ENCODE measurements at regions not wholly inside any gene's neighbourhood (a gene's known extent, or its start where the extent isn't known, plus 50 kb on each side); places are given as distances from the start of the nearest gene placed in this dataset.

DNA sequence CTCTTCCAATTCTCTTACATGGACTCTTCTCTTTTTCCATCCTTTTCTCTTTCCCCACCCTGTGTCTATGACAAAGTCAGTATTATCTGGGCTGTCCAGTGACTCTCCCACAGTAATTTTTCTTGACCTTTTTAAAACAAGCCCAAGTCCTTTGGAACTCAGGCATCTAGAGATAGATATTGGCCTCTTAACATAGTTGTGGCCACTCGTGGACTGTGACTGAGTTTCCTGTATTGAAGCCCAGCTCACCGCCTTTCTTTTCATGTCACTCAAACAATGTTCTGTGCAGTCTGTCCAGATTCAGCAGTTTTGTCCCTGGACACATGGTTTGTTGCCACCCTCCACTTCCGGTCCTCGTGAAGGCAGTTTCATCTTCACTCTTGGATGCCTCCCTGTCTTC is 110.9 kb upstream of the CDC14C start (continued):
- no peak for TF ChIP-seq FOSB (CRISPR knock-in tag; IDR thresholded peaks at IDR 0.05)
- TF ChIP-seq SMC3 (IDR thresholded peaks at IDR 0.05) = no peak
- TF ChIP-seq, protein P1, sequence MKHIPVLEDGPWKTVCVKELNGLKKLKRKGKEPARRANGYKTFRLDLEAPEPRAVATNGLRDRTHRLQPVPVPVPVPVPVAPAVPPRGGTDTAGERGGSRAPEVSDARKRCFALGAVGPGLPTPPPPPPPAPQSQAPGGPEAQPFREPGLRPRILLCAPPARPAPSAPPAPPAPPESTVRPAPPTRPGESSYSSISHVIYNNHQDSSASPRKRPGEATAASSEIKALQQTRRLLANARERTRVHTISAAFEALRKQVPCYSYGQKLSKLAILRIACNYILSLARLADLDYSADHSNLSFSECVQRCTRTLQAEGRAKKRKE (CRISPR knock-in tag; IDR thresholded peaks at IDR 0.05; ENCODE audit: low read depth) = no peak
- no peak for TF ChIP-seq ZNF302 (CRISPR knock-in tag; IDR thresholded peaks at IDR 0.05)
- TF ChIP-seq EHF (CRISPR knock-in tag; IDR thresholded peaks at IDR 0.05) = no peak
- TF ChIP-seq CBX8 (IDR thresholded peaks at IDR 0.05) = no peak
- TF ChIP-seq FOXS1 (CRISPR knock-in tag; IDR thresholded peaks at IDR 0.05) = no peak
- TF ChIP-seq, protein P2, sequence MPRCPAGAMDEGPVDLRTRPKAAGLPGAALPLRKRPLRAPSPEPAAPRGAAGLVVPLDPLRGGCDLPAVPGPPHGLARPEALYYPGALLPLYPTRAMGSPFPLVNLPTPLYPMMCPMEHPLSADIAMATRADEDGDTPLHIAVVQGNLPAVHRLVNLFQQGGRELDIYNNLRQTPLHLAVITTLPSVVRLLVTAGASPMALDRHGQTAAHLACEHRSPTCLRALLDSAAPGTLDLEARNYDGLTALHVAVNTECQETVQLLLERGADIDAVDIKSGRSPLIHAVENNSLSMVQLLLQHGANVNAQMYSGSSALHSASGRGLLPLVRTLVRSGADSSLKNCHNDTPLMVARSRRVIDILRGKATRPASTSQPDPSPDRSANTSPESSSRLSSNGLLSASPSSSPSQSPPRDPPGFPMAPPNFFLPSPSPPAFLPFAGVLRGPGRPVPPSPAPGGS (IDR thresholded peaks at IDR 0.05) = no peak
- TF ChIP-seq SREBF2 (IDR thresholded peaks at IDR 0.05) = no peak
- no peak for TF ChIP-seq CHD4 (IDR thresholded peaks at IDR 0.05; ENCODE audit: borderline replicate concordance)
- no peak for TF ChIP-seq GATA3 (IDR thresholded peaks at IDR 0.05; ENCODE audit: borderline replicate concordance)

DNA sequence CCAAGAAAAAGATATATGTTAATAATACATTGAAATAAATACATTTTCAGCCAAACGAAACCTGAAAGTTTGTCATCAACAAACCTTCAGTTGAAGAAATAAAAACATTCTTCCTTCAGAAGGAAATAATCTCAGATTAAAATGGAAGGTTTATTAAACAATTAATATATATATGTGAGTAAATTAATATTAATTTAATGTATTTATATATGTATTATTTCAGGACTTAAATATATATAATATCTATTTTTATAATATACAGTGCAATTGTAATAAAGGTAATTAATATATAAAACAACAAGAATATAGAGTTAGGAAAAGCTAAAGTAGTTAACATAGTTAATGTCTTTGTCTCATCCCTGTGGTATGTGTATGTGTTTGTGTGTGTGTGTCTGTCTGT is 102.2 kb upstream of the CDC14C start:
- no peak overlapping the region for H3K4me3 ChIP-seq
- no peaks in the 10 kb centered on the region for H3K9me3 ChIP-seq
- no peak for TF ChIP-seq ZSCAN20 (CRISPR knock-in tag; IDR thresholded peaks at IDR 0.05)
- TF ChIP-seq, protein P3, sequence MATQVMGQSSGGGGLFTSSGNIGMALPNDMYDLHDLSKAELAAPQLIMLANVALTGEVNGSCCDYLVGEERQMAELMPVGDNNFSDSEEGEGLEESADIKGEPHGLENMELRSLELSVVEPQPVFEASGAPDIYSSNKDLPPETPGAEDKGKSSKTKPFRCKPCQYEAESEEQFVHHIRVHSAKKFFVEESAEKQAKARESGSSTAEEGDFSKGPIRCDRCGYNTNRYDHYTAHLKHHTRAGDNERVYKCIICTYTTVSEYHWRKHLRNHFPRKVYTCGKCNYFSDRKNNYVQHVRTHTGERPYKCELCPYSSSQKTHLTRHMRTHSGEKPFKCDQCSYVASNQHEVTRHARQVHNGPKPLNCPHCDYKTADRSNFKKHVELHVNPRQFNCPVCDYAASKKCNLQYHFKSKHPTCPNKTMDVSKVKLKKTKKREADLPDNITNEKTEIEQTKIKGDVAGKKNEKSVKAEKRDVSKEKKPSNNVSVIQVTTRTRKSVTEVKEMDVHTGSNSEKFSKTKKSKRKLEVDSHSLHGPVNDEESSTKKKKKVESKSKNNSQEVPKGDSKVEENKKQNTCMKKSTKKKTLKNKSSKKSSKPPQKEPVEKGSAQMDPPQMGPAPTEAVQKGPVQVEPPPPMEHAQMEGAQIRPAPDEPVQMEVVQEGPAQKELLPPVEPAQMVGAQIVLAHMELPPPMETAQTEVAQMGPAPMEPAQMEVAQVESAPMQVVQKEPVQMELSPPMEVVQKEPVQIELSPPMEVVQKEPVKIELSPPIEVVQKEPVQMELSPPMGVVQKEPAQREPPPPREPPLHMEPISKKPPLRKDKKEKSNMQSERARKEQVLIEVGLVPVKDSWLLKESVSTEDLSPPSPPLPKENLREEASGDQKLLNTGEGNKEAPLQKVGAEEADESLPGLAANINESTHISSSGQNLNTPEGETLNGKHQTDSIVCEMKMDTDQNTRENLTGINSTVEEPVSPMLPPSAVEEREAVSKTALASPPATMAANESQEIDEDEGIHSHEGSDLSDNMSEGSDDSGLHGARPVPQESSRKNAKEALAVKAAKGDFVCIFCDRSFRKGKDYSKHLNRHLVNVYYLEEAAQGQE (IDR thresholded peaks at IDR 0.05) = no peak
- ChIA-PET POLR2A (no interaction called here), CTCF (no interaction called here)
- no peak overlapping the region for H3K27ac ChIP-seq
- 0% methylated on average over 1 of the region's 1 CpG for WGBS (ENCODE audit: missing lambda C conversion rate)
- FAIRE-seq = no peak
- H3K4me2 ChIP-seq = no peak overlapping the region
- DNase-seq (ENCODE audit: low read depth in 1 of 2, low spot score in 1 of 2) = no peak
- no peak for ATAC-seq
- no peaks in the 10 kb centered on the region for H3K4me1 ChIP-seq

DNA sequence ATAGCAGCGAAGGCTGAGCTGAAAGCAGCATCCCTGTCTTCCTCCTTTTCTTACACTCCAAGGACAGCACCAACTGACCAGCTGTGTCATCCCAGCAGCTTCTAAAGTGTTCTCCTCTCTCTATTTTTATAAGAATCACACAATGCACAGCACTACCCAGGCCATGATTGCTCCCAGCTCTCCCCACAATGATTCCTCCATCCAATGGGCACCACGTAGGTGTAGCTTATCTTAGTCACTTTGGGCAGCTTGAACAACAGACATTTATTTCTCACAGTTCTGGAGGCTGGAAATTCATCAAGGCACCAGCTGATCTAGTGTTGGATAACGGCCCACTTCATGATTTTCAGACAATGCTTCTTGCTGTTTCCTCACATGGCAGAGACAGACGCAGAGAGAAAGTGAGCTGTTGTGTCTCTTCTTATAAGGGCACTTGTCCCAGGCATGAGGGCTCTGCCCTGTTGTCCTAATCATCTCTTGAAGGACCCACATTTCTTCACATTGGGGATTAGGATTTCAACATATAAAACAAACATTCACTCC is 92.0 kb upstream of the CDC14C start:
- no peak for FAIRE-seq
- WGBS (ENCODE audit: missing lambda C conversion rate) = 14% methylated on average over 4 of the region's 4 CpGs

More for the DNA sequence above, 92.0 kb upstream of the CDC14C start:
- DNase-seq (ENCODE audit: low read depth in 1 of 2, low spot score in 1 of 2) (no peak), ATAC-seq (no peak)
- no peak overlapping the region for H3K4me3 ChIP-seq
- CTCF ChIA-PET = interaction anchor here (1.0 kb wide), 1 partner anchor 47 kb away, joined by 3 read pairs; no protein-coding TSS in a partner anchor
- H3K27ac ChIP-seq = no peak overlapping the region
- H3K9me3 ChIP-seq = no peaks in the 10 kb centered on the region
- POLR2A ChIA-PET = no interaction called here
- no peaks in the 10 kb centered on the region for H3K4me1 ChIP-seq
- H3K4me2 ChIP-seq = no peak overlapping the region
- TF ChIP-seq TP53 (CRISPR knock-in tag; IDR thresholded peaks at IDR 0.05) (no peak), RAD21 (conservative IDR thresholded peaks at IDR 0.05 in 1 of 2, IDR thresholded peaks at IDR 0.05 in 1 of 2) (no peak), CBX2 (IDR thresholded peaks at IDR 0.05; ENCODE audit: borderline replicate concordance, low read depth) (no peak), ZSCAN20 (CRISPR knock-in tag; IDR thresholded peaks at IDR 0.05) (no peak), CHD2 (IDR thresholded peaks at IDR 0.05; ENCODE audit: low read length, partially characterized antibody) (no peak), HOXB13 (CRISPR knock-in tag; IDR thresholded peaks at IDR 0.05; ENCODE audit: low read depth) (no peak), ZNF302 (CRISPR knock-in tag; IDR thresholded peaks at IDR 0.05) (no peak), ZC3H11A (IDR thresholded peaks at IDR 0.05) (no peak)
- TF ChIP-seq, protein P4, sequence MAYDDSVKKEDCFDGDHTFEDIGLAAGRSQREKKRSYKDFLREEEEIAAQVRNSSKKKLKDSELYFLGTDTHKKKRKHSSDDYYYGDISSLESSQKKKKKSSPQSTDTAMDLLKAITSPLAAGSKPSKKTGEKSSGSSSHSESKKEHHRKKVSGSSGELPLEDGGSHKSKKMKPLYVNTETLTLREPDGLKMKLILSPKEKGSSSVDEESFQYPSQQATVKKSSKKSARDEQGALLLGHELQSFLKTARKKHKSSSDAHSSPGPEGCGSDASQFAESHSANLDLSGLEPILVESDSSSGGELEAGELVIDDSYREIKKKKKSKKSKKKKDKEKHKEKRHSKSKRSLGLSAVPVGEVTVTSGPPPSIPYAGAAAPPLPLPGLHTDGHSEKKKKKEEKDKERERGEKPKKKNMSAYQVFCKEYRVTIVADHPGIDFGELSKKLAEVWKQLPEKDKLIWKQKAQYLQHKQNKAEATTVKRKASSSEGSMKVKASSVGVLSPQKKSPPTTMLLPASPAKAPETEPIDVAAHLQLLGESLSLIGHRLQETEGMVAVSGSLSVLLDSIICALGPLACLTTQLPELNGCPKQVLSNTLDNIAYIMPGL (CRISPR knock-in tag; IDR thresholded peaks at IDR 0.05; ENCODE audit: borderline replicate concordance) = no peak

Data from A549 (cell line).